GM12865 (cell line): ENCODE measurements at regions not wholly inside any gene's neighbourhood (a gene's known extent, or its start where the extent isn't known, plus 50 kb on each side); places are given as distances from the start of the nearest gene placed in this dataset.

Experiments
- DNase-seq: peaks from one replicate; pipeline ENCODE4 v3.0.0; 2010; ENCODE audit warnings: low read depth
- H3K4me3 ChIP-seq: 2 replicates; pipeline ENCODE4 v1.5.1; 2011; ENCODE audit warnings: mild to moderate bottlenecking, low read depth, low read length, control low read depth
- CTCF ChIP-seq: IDR thresholded peaks from 2 replicates; pipeline ENCODE4 v1.5.1; 2011; ENCODE audit warnings: low read length, control low read depth, low read depth, inconsistent platforms; ENCODE audit not compliant: insufficient read depth; ENCODE audit errors: missing control alignments

- no peak overlapping the region for H3K4me3 ChIP-seq
- no peak for TF ChIP-seq CTCF
- no peak for DNase-seq
These were observed 304.3 kb downstream of the HDGFL1 start for GRCh38 chr6:22873513-22874136.

GRCh38 chr6:22875845-22876244 is 306.5 kb downstream of the HDGFL1 start:
- H3K4me3 ChIP-seq = no peak overlapping the region
- no peak for TF ChIP-seq CTCF
- DNase-seq = no peak

GRCh38 chr6:22878324-22878701 is 308.9 kb downstream of the HDGFL1 start:
- no peak overlapping the region for H3K4me3 ChIP-seq
- DNase-seq = no peak
- TF ChIP-seq CTCF = no peak

- no peak for DNase-seq
- TF ChIP-seq CTCF = no peak
These were observed 309.3 kb downstream of the HDGFL1 start for GRCh38 chr6:22878706-22879105.

GRCh38 chr6:22880686-22881433 is 311.5 kb downstream of the HDGFL1 start:
- TF ChIP-seq CTCF = no peak
- no peak for DNase-seq
- H3K4me3 ChIP-seq = no peak overlapping the region

More at GRCh38 chr6:22878706-22879105, 309.3 kb downstream of the HDGFL1 start:
- H3K4me3 ChIP-seq = no peak overlapping the region

- H3K4me3 ChIP-seq = no peak overlapping the region
- no peak for TF ChIP-seq CTCF
- no peak for DNase-seq
These were observed 313.2 kb downstream of the HDGFL1 start for GRCh38 chr6:22882581-22882980.
